ENCODE measurements at regions not wholly inside any gene's neighbourhood (a gene's known extent, or its start where the extent isn't known, plus 50 kb on each side); places are given as distances from the start of the nearest gene placed in this dataset.
"Not testable (repeated sequence)": the region's sequence is repeated elsewhere in the genome, so short reads cannot be mapped to it uniquely, and the experiment has no call there.

DNA sequence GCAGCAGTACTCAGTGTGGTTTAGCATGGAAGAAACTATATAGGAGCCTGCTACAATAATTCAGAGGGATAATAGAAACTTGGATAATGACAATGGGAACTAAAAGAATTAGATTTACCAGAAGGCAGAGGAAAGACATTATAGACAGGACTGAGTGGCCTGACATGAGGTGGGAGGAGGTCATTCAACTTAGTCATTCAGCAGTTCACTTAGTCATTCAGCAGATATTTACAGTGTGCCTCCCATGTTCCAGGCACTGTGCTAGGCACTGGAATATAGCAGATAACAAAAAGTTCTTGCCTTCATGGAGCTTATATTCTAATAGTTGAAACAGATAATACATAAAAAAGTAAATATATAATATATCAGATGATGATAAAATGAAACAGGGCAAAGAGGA lies 110.9 kb upstream of the IKBKE start:
- not testable (repeated sequence) for DNase-seq, ATAC-seq

GRCh38 chr1:206361978-206362543 lies 108.2 kb upstream of the IKBKE start:
- ATAC-seq, DNase-seq: not testable (repeated sequence)

- ATAC-seq, DNase-seq: not testable (repeated sequence)
Measured at GRCh38 chr1:206362994-206363393, 107.3 kb upstream of the IKBKE start.

GRCh38 chr1:206365271-206365670 lies 105.0 kb upstream of the IKBKE start:
- DNase-seq, ATAC-seq: not testable (repeated sequence)

DNA sequence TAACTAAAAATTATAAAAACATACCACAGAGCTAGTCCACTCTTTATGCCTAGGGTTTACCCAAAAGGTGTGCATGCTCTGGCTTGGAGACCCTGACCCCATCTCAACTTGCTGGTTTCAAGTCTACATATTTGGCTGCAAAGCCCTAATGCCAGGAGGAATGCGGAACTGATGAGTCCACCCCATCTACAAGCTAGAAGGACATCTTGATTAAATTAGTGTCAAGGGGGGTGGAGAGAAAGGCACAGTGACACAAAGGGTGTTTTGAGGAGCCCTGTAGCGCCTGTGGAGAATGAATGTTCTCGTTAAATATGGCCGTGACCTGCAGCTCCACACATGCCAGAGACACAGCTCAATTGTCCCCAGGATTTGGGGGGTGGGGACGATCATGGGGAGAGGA lies 104.1 kb upstream of the IKBKE start:
- not testable (repeated sequence) for ATAC-seq, DNase-seq

DNA sequence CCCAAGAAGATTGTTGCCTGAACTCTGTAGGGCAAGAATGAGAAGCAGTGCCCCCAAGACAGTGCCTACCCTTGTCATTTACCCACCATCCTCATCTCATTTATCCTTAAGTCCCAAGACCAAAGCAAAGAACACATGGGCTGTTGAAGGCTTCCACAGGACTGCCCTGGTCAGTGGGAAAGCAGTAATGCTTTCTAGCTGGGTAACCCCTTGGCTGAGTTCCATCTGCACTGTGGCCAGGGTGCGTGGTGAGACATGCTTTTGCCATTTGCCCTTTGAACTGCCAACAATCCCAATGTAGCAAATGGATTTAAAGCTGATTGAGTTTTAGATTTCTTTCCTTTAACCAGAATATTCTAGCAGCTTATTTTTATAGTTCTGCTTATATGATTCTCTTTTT lies 103.5 kb upstream of the IKBKE start:
- DNase-seq, ATAC-seq: not testable (repeated sequence)

DNA sequence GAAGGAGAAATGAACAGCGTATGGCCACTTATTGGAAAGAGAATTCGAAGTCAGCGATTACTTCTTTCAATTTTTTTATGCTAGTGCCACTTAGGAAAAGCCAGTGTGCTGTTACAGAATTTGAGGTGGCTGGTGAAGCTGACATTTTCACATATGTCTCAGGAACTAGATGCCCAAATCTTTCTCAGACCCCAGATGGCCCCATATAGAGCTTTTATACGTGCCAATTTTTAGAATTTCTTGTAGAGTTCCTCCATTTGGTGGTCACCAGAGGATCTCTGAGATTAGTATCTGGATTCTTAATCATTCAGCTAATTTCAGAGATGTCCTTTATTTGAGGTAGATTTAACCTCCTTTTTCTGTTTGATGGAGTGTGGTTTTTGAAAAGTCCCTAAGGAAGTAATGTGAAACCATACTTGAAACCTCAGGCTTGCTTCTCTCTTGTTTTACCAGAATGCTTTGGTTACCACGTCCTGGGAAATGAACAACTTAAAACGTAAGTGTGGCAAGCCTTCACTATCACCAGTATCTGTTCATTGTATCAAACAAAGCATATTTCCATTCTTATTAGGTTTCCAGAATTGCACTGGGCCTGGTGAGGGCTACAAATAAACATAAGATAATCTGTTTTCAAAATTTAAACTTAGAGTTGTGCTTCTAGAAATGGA lies 102.2 kb upstream of the IKBKE start:
- peak; percentile 87 for ATAC-seq

DNA sequence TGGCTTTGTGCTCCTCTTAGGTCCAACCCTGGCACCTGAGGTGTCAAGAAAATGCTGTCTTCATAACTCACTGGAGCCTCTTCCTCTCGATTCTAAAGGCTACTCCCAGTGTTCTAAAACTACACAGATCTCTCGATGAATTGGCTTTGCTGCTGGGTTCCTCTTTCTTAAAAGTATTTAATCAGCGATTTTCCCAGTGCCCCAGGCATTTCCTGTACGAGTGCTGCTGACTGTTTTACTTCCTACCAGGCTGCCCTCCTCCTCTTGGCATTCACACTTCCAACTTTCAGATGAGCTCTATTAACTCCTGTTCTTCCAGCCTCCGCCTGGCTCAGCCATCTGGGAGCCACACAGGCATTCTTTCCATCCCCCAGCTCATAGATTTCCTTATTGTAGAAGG lies 95.6 kb upstream of the IKBKE start:
- DNase-seq, ATAC-seq: not testable (repeated sequence)

More for the DNA sequence above, 102.2 kb upstream of the IKBKE start:
- DNase-seq, result not testable (repeated sequence)

- not testable (repeated sequence) for ATAC-seq, DNase-seq
Measured at GRCh38 chr1:206375552-206375951, 94.7 kb upstream of the IKBKE start.

DNA sequence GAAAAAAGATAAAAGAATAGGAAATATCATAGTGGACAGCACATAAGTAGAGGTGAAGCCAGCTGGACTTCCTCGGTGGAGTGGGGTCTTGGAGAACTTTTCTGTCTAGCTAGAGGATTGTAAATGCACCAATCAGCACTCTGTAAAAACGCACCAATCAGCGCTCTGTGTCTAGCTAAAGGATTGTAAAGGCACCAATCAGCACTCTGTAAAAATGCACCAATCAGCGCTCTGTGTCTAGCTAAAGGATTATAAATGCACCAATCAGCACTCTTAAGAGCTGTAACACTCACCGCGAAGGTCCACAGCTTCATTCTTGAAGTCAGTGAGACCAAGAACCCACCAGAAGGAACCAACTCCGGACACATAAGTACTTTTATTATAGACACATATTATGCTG lies 91.8 kb upstream of the IKBKE start:
- ATAC-seq, DNase-seq: not testable (repeated sequence)

- peak; percentile 12 for ATAC-seq
- DNase-seq, result not testable (repeated sequence)
Measured at GRCh38 chr1:206379245-206379644, 91.0 kb upstream of the IKBKE start.

DNA sequence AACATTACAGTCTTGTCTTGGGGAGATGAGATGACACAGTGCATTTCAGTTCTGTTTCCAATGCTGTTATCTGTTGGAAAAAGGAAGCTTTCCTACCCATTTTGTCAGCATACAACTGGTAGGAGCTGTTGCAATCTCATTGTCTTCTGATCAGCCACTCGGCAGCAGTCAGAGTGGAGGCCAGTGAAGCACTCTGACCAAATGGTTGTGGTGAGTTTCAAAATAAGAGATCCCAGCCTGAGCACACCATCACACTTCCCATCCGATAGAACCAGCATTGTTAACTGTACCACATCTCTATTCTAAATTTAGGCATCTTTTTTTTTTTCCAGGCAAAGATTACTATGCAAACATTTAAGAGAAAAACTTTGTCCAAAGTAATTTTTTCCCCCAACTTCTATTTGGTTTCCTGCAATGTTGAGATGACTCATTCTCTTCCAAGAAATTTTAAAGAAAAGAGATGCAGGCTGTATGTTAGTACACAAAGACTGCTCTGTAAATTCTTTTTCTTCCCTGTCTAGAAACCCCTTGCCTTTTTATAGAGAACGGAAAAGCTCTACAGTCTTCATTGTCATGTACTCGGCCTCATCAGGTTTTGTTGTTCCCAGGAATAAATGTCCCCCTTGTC lies 90.0 kb upstream of the IKBKE start:
- DNase-seq, result not testable (repeated sequence)
- peak; percentile 45 for ATAC-seq

- ATAC-seq (peak; percentile 75), DNase-seq (peak; percentile 12)
Measured at GRCh38 chr1:206380791-206381610, 89.3 kb upstream of the IKBKE start.

DNA sequence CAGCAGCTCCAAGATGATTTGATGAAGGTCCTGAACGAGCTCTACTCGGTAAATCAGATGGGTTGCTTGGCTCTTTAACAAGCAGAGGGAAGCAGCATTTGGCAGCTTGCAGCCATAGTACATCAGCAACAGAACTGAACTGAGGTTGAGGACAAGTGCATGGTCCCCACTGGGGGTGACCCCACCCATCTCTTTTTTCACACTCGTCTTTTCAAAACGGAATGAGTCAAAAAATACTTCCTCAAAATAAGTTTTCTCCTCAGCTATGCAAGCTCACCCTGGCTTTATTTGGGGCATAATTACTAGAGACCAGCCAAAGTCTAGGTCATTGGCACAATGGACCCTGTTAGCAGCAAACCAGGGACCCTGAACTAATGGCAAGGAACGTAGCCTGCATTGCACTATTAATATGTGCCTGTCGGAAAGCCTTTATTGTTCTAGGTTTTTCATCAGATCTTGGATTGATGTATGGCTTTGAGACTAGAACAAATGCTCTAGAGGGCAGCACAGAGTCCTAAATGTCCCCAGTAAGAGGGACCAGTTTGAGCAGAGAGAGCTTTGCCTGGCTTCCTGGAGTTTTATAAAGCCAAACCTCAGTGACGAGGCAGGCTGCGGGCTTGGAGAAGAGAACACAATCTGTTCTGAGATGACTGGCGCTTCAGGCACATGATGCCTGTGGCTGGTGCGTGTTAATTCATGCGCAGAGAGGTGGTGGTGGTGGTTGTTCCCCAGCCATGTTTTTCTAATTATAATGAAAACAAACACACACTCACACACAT lies 86.1 kb upstream of the IKBKE start:
- ATAC-seq, result peak; percentile 52
- peak; percentile 17 for DNase-seq

DNA sequence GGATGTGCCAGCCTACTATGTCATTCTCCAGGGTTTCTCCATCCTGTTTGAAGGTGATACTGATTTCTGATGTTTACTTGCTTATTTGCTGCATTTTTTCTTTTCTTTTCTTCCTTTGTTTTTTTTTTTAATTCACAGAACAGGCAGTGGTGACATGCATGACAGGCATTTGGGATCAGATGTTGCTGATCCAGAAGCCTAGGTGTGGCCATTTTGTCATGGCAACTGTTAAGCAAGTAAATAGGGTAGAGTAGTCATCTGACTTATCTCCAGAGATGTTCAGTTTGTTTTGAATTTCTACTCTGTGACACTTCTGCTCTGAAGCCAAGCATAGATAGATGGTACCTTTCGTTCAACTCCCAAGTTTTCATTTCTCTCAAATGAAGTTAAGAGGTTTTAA lies 85.4 kb upstream of the IKBKE start:
- not testable (repeated sequence) for DNase-seq, ATAC-seq

DNA sequence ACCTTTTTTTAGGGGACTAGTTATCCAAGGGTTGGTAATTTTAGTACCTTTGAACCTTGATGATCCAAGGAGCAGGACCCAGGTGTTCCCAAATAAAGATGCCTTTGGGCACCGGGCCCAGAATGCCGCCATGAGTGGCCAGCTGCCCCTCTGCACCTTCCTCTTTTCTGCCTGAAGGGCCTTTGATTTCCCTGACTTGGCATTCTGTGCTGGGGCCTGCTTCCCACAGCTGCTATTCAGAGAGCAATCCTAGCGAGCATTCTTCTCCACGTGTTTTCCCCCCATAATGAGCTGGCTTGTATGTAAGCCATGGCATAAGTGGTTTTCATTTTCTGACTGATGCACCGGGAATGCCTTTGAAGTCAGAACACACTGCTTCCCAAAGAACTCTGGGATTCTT lies 82.6 kb upstream of the IKBKE start:
- not testable (repeated sequence) for DNase-seq, ATAC-seq

- not testable (repeated sequence) for DNase-seq, ATAC-seq
Measured at GRCh38 chr1:206391903-206392302, 78.4 kb upstream of the IKBKE start.

DNA sequence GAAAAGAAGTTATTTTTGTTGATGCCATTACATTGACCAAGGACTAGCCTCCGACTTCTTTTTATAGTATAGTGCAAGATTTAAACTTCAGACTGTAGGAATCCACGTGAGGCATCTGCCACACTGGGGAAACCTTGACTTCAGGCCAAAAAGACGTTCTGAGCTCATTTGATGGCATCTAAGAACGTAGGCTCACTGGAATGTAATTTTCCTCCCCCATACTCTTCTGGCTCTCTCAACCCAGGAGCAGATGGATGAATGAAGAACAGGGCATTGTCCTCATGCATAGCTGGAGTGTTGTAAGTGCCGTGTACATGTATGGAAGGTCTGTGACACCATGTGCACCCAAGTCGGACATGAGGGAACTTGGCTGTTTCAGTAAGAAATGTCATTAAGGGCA lies 72.8 kb upstream of the IKBKE start:
- not testable (repeated sequence) for DNase-seq, ATAC-seq

DNA sequence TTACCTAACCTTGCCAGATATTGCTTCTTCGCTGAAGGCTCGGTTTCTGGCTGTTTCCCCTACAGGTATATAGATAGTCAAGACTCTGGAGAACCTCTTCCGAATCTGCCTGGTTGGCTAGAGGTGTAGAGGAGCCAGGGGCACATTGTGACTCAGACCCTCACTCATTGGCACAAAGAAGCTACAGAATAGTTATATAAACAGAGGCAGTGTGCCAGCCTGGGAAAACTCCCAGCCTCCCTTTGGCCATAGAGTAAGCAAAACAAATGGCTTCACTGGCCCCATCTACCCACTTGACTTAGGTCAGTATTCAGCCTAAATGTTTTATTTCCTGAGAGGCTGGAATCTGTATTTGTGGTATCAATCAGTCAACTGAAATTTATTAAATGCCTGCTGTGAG lies 72.0 kb upstream of the IKBKE start:
- ATAC-seq, DNase-seq: not testable (repeated sequence)

- ATAC-seq, result not testable (repeated sequence)
Measured at GRCh38 chr1:206403612-206404307, 66.5 kb upstream of the IKBKE start.

More at GRCh38 chr1:206403612-206404307, 66.5 kb upstream of the IKBKE start:
- DNase-seq, result not testable (repeated sequence)

All from stimulated activated naive CD8-positive, alpha-beta T cell treated with anti-CD3 and anti-CD28 coated beads, Interleukin-15, Interleukin-2, amounts not matched to agents 100 U/mL and 50 U/mL, for 24 hours (primary cell).